Naive thymus-derived CD4-positive, alpha-beta T cell (primary cell): ENCODE measurements at regions not wholly inside any gene's neighbourhood (a gene's known extent, or its start where the extent isn't known, plus 50 kb on each side); places are given as distances from the start of the nearest gene placed in this dataset.

Experiments used
- ATAC-seq: fragments of 150-1000 bp; cut with Tn5 transposase; 2 replicates; pipeline ENCODE4 v1.10.0; 2021; ENCODE audit warnings: mild to moderate bottlenecking, moderate library complexity
- CTCF ChIA-PET: fragments of 350-600 bp; sonication (Branson Sonifier 250); formaldehyde crosslinking; loops from one replicate; lab custom pipeline; 2021; ENCODE audit warnings: antibody characterized with exemption; lab: Charles Lee
- POLR2A ChIA-PET: fragments of 350-600 bp; sonication (Branson Sonifier 250); formaldehyde crosslinking; loops from one replicate; lab custom pipeline; 2021; ENCODE audit warnings: antibody characterized with exemption, inconsistent platforms; lab: Charles Lee
- DNase-seq, 9 donors: peaks; one replicate each; pipeline versions ENCODE4 v3.0.0 to v3.0.0-alpha.2; 2020 to 2022; ENCODE audit warnings: mixed read lengths in 1 of 9
- H3K27ac ChIP-seq: one replicate; pipeline ENCODE4 v1.7.0; 2013; ENCODE audit warnings: mild to moderate bottlenecking, low read depth, low read length, moderate library complexity
- H3K27me3 ChIP-seq, 2 donors: one replicate each; pipeline ENCODE4 v1.7.0; 2013; ENCODE audit warnings: low read length in 2 of 2, mild to moderate bottlenecking in 2 of 2, moderate library complexity in 2 of 2; ENCODE audit not compliant: control insufficient read depth in 2 of 2, insufficient read depth in 2 of 2
- H3K36me3 ChIP-seq, 3 experiments: 1 replicate in 2 of 3; 2 replicates in 1 of 3; pipeline ENCODE4 v1.7.0; 2013; ENCODE audit warnings: low read length in 3 of 3, mild to moderate bottlenecking in 3 of 3, moderate library complexity in 1 of 3; ENCODE audit not compliant: insufficient read depth in 3 of 3, control insufficient read depth in 2 of 3
- H3K4me1 ChIP-seq, 2 donors: one replicate each; pipeline ENCODE4 v1.7.0; 2013; ENCODE audit warnings: low read length in 2 of 2, mild to moderate bottlenecking in 2 of 2, moderate library complexity in 1 of 2; ENCODE audit not compliant: control insufficient read depth in 2 of 2, insufficient read depth in 2 of 2
- H3K4me3 ChIP-seq: 2 replicates; pipeline ENCODE4 v1.7.0; 2013; ENCODE audit warnings: mild to moderate bottlenecking, low read length
- H3K9me3 ChIP-seq, 3 experiments: 1 replicate in 2 of 3; 2 replicates in 1 of 3; pipeline ENCODE4 v1.7.0; 2013; ENCODE audit warnings: low read length in 3 of 3; ENCODE audit not compliant: control insufficient read depth in 2 of 3
- H3K27ac Mint-ChIP-seq, 9 donors: one replicate each; pipeline ENCODE4 v1.8.0; 2020 to 2022; ENCODE audit warnings: mixed read lengths in 9 of 9, mild to moderate bottlenecking in 8 of 9, moderate library complexity in 5 of 9, inconsistent platforms in 2 of 9
- H3K27me3 Mint-ChIP-seq, 5 donors: one replicate each; pipeline ENCODE4 v1.8.0; 2021 to 2022; ENCODE audit warnings: mixed read lengths in 5 of 5, mild to moderate bottlenecking in 1 of 5
- H3K36me3 Mint-ChIP-seq, 5 donors: one replicate each; pipeline ENCODE4 v1.8.0; 2020 to 2022; ENCODE audit warnings: mixed read lengths in 5 of 5, mild to moderate bottlenecking in 3 of 5, inconsistent platforms in 1 of 5
- H3K4me1 Mint-ChIP-seq, 7 donors: one replicate each; pipeline ENCODE4 v1.8.0; 2020 to 2022; ENCODE audit warnings: mixed read lengths in 7 of 7, mild to moderate bottlenecking in 3 of 7, inconsistent platforms in 1 of 7
- H3K4me3 Mint-ChIP-seq, 10 donors: one replicate each; pipeline ENCODE4 v1.8.0; 2020 to 2022; ENCODE audit warnings: mild to moderate bottlenecking in 10 of 10, mixed read lengths in 10 of 10, moderate library complexity in 6 of 10, inconsistent platforms in 2 of 10
- H3K9me3 Mint-ChIP-seq, 11 donors: one replicate each; pipeline ENCODE4 v1.8.0; 2020 to 2022; ENCODE audit warnings: mixed read lengths in 11 of 11, mild to moderate bottlenecking in 4 of 11, inconsistent platforms in 1 of 11, moderate library complexity in 1 of 11
- intact Hi-C, 2 donors: fragments of 100-400 bp; cut with micrococcal nuclease; formaldehyde crosslinking; loops; one replicate each; pipeline ENCODE4 v1.15.1; 2023

- no peaks in the 10 kb centered on the region for H3K27me3 ChIP-seq
- no peaks in the 10 kb centered on the region for H3K36me3 Mint-ChIP-seq
- H3K27ac Mint-ChIP-seq: no peak overlapping the region
- intact Hi-C loops: no loop called here
- H3K4me1 Mint-ChIP-seq: peaks cover 0 to 9% (median 0%) of the 10 kb centered on the region in 7 donors
- H3K27ac ChIP-seq: no peak overlapping the region
- peaks cover 0 to 4% (median 0%) of the 10 kb centered on the region in 5 donors for H3K27me3 Mint-ChIP-seq
- ChIA-PET POLR2A (no interaction called here), CTCF (no interaction called here)
- H3K4me3 ChIP-seq: no peak overlapping the region
- H3K4me3 Mint-ChIP-seq: no peak overlapping the region
- H3K4me1 ChIP-seq: no peaks in the 10 kb centered on the region
- H3K36me3 ChIP-seq: no peaks in the 10 kb centered on the region
- H3K9me3 ChIP-seq: no peaks in the 10 kb centered on the region
- DNase-seq: no peak
- H3K9me3 Mint-ChIP-seq: peaks cover 0 to 8% (median 3%) of the 10 kb centered on the region in 11 donors
- ATAC-seq: no peak
Measured at GRCh38 chr9:108392877-108393276, 462.9 kb downstream of the ACTL7B start.

GRCh38 chr9:108389056-108389455 lies 466.7 kb downstream of the ACTL7B start:
- H3K9me3 ChIP-seq: no peaks in the 10 kb centered on the region
- Mint-ChIP-seq H3K4me3 (no peak overlapping the region), H3K27me3 (peaks cover 0 to 5% (median 0%) of the 10 kb centered on the region in 5 donors), H3K4me1 (peaks cover 0 to 9% (median 0%) of the 10 kb centered on the region in 7 donors), H3K36me3 (no peaks in the 10 kb centered on the region), H3K27ac (no peak overlapping the region), H3K9me3 (peaks cover 0 to 11% (median 5%) of the 10 kb centered on the region in 11 donors)
- H3K4me3 ChIP-seq: no peak overlapping the region
- DNase-seq (no peak), ATAC-seq (no peak)
- H3K4me1 ChIP-seq: no peaks in the 10 kb centered on the region
- intact Hi-C loops: no loop called here
- no peak overlapping the region for H3K27ac ChIP-seq
- ChIA-PET POLR2A (no interaction called here), CTCF (no interaction called here)
- H3K36me3 ChIP-seq: no peaks in the 10 kb centered on the region
- H3K27me3 ChIP-seq: no peaks in the 10 kb centered on the region

GRCh38 chr9:108386859-108387384 lies 468.9 kb downstream of the ACTL7B start:
- no peak for ATAC-seq
- H3K27me3 ChIP-seq: no peaks in the 10 kb centered on the region
- no peaks in the 10 kb centered on the region for H3K4me1 ChIP-seq
- H3K27ac Mint-ChIP-seq: no peak overlapping the region
- DNase-seq: no peak
- H3K27ac ChIP-seq: no peak overlapping the region
- peaks cover 0 to 5% (median 0%) of the 10 kb centered on the region in 5 donors for H3K27me3 Mint-ChIP-seq
- H3K36me3 Mint-ChIP-seq: no peaks in the 10 kb centered on the region
- H3K9me3 ChIP-seq: no peaks in the 10 kb centered on the region
- no peaks in the 10 kb centered on the region for H3K36me3 ChIP-seq
- ChIA-PET CTCF (no interaction called here), POLR2A (interaction anchor here (0.7 kb wide), 1 partner anchor 810 kb away, joined by 3 read pairs; no protein-coding TSS in a partner anchor)
- intact Hi-C loops: no loop called here
- peaks cover 0 to 9% (median 0%) of the 10 kb centered on the region in 7 donors for H3K4me1 Mint-ChIP-seq
- no peak overlapping the region for H3K4me3 Mint-ChIP-seq
- H3K4me3 ChIP-seq: no peak overlapping the region
- peaks cover 0 to 11% (median 5%) of the 10 kb centered on the region in 11 donors for H3K9me3 Mint-ChIP-seq

- intact Hi-C loops: no loop called here
- Histone ChIP-seq H3K4me1 (no peaks in the 10 kb centered on the region), H3K4me3 (no peak overlapping the region), H3K27me3 (no peaks in the 10 kb centered on the region), H3K9me3 (no peaks in the 10 kb centered on the region), H3K27ac (no peak overlapping the region), H3K36me3 (no peaks in the 10 kb centered on the region)
- Mint-ChIP-seq H3K4me3 (no peak overlapping the region), H3K36me3 (no peaks in the 10 kb centered on the region), H3K27me3 (peaks cover 0 to 5% (median 0%) of the 10 kb centered on the region in 5 donors), H3K4me1 (peaks cover 0 to 9% (median 0%) of the 10 kb centered on the region in 7 donors), H3K9me3 (peaks cover 0 to 11% (median 5%) of the 10 kb centered on the region in 11 donors), H3K27ac (no peak overlapping the region)
- ChIA-PET POLR2A (interaction anchor here (0.6 kb wide), 1 partner anchor 434 kb away, joined by 3 read pairs; no protein-coding TSS in a partner anchor), CTCF (no interaction called here)
- ATAC-seq (no peak), DNase-seq (no peak)
Measured at GRCh38 chr9:108386032-108386431, 469.8 kb downstream of the ACTL7B start.

- no peak overlapping the region for H3K27ac ChIP-seq
- H3K4me3 Mint-ChIP-seq: no peak overlapping the region
- intact Hi-C loops: no loop called here
- H3K27me3 ChIP-seq: no peaks in the 10 kb centered on the region
- POLR2A ChIA-PET: no interaction called here
- H3K27me3 Mint-ChIP-seq: peaks cover 0 to 5% (median 0%) of the 10 kb centered on the region in 5 donors
- H3K36me3 Mint-ChIP-seq: no peaks in the 10 kb centered on the region
- no peak for ATAC-seq
- no peaks in the 10 kb centered on the region for H3K36me3 ChIP-seq
- H3K4me3 ChIP-seq: no peak overlapping the region
- no peaks in the 10 kb centered on the region for H3K9me3 ChIP-seq
- peaks cover 0 to 2% (median 0%) of the 10 kb centered on the region in 7 donors for H3K4me1 Mint-ChIP-seq
- peaks cover 0 to 23% (median 5%) of the 10 kb centered on the region in 11 donors for H3K9me3 Mint-ChIP-seq
- CTCF ChIA-PET: no interaction called here
- no peaks in the 10 kb centered on the region for H3K4me1 ChIP-seq
- DNase-seq: no peak
- H3K27ac Mint-ChIP-seq: no peak overlapping the region
Measured at GRCh38 chr9:108383796-108384195, 472.0 kb downstream of the ACTL7B start.

- DNase-seq (no peak), ATAC-seq (no peak)
- POLR2A ChIA-PET: no interaction called here
- H3K27me3 ChIP-seq: no peaks in the 10 kb centered on the region
- intact Hi-C loops: no loop called here
- no peak overlapping the region for H3K4me3 ChIP-seq
- Mint-ChIP-seq H3K27me3 (peaks cover 0 to 5% (median 0%) of the 10 kb centered on the region in 5 donors), H3K4me3 (no peak overlapping the region), H3K36me3 (no peaks in the 10 kb centered on the region), H3K27ac (no peak overlapping the region), H3K4me1 (no peaks in the 10 kb centered on the region), H3K9me3 (peaks cover 3 to 23% (median 5%) of the 10 kb centered on the region in 11 donors)
- CTCF ChIA-PET: no interaction called here
- no peaks in the 10 kb centered on the region for H3K36me3 ChIP-seq
- H3K27ac ChIP-seq: no peak overlapping the region
- H3K4me1 ChIP-seq: no peaks in the 10 kb centered on the region
- H3K9me3 ChIP-seq: no peaks in the 10 kb centered on the region
Measured at GRCh38 chr9:108382310-108382709, 473.5 kb downstream of the ACTL7B start.

- Histone ChIP-seq H3K36me3 (no peaks in the 10 kb centered on the region), H3K4me1 (no peaks in the 10 kb centered on the region), H3K27me3 (no peaks in the 10 kb centered on the region), H3K27ac (no peak overlapping the region), H3K9me3 (peaks cover 0 to 10% (median 0%) of the 10 kb centered on the region in 3 experiments), H3K4me3 (no peak overlapping the region)
- Mint-ChIP-seq H3K4me3 (no peak overlapping the region), H3K27ac (no peak overlapping the region), H3K36me3 (no peaks in the 10 kb centered on the region), H3K9me3 (peaks cover 8 to 28% (median 13%) of the 10 kb centered on the region in 11 donors), H3K4me1 (no peaks in the 10 kb centered on the region), H3K27me3 (peaks cover 0 to 5% (median 0%) of the 10 kb centered on the region in 5 donors)
- DNase-seq: no peak
- ChIA-PET POLR2A (no interaction called here), CTCF (no interaction called here)
- ATAC-seq: no peak
- intact Hi-C loops: no loop called here
Measured at GRCh38 chr9:108377881-108378280, 477.9 kb downstream of the ACTL7B start.
